ENCODE measurements at regions not wholly inside any gene's neighbourhood (a gene's known extent, or its start where the extent isn't known, plus 50 kb on each side); places are given as distances from the start of the nearest gene placed in this dataset.
A peak's percentile ranks its signal among the peaks of the same experiment; 100 is the strongest.

DNA sequence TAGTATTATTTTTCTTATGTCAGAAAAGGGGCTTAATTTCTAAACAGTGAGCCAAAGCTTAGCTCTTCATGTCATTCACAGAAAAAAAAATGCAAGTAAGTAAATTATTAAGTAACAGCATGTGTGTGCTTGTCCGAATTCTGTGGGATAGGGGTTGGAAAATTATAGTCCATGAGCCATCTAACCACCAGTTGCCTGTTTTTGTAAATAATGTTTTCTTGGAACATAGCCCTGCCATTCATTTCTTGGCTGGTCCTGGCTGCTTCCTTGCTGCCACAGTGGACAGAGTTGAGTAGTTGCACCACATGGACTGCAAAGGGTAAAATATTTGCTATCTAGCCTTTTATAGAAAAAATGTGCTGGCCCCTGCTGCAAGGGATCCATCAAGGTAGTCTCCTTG, 513.7 kb upstream of the WWC1 start:
- DNase-seq: no peak

DNA sequence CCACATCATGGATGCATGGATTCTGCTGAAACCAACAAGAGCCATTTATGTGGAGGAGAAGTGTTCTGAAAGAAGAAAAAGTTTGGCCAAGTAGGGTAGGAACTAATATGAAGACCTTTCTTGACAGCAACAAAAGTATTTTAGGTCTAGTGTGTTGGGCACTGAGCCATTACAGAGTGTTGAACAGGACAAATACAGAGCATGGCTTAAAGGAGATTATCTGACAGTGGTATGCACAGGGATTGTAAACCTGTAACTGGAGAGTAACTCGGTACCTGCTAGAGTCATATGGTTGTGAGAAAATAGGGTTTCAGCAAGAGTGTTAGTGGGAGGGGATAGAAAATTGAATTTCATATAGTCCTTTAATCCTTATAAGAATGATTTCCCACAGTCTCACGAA, 513.2 kb upstream of the WWC1 start:
- no peak for DNase-seq

DNA sequence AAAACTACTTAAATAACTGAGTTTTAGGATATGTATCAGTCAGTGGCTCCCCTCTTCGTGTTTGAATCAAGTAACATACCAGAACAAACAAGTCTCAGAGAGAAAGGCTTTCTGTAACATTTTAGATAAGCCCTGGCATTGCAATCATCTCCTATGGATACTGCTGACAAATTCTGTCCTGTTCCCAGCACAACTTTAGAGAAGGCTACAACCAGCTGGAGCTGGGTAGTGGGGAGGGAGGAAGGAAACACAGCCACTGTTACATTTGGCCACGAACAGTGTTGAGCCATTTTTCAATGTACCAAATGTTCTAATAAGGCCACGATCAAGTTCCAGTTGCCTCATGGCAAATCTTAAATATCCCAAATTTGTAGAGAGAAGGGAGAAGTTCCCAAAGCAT, 511.8 kb upstream of the WWC1 start:
- DNase-seq: no peak

DNA sequence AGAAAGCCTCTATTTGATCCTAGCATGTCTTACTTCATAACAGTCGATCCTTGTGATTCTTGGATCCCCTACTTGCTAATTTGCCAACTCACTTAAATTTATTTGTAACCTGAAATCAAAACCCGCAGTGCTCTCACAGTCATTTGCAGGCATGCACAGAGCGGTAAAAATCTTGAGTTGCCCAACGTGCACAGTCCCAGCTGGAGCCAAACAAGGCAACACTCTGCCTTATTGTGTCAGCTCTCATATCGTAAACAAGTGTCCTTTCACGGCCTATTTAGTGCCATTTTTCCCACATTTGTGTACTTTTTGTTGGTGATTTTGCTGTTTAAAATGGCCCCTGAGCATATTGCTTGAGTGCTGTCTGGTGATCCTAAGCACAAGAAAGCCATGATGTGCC, 511.3 kb upstream of the WWC1 start:
- no peak for DNase-seq

DNA sequence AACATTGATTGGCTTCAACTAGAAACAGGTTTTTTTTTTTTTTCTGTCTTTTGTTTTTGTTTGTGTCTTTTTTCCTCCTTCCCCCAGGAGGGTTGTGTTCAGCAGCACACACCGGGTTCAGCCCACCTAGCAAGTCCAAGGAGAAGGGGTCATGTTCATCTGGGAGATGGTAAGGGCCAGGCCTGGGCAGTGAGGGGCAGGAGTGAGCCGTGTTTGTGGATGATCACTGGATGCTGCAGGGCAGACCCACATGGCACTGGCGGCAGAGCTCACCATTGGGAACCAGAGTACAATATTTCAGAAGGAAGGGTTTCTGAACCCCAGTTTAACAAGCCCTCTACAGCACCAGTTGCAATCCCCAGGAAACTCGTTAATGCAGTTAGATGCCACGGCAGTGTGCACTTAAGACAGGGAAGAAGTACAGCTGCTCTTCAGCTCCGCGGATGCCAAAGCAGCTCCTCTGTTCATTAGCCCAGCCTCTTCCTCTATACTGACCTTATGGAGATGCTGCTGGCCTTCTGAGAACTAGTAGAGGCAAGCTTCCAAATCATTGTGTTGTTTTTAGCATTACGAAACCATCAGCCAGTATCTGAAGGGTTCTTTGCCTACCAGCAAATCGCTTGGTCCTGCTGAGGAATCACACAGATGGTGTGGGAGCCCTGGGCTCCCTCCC, 508.2 kb upstream of the WWC1 start:
- DNase-seq: no peak

DNA sequence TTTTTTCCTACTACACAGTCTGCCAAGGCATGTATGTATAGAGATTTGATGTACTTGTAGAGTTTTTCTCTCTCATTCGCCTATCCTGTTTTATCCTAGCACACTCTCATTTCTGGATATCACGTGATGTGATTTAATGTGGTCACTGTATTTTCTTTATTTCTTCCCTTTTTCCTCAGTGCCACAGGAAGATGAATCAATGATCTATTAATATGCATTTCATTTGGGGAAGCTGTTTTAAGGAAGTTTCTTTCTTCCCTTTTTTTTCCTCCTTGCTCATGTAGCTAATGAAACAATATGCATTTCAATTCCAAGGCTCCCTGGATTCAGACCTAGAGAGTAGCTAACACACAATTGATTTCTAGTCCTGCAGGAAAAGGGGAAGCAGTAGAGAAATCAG, 506.3 kb upstream of the WWC1 start:
- DNase-seq: no peak

DNA sequence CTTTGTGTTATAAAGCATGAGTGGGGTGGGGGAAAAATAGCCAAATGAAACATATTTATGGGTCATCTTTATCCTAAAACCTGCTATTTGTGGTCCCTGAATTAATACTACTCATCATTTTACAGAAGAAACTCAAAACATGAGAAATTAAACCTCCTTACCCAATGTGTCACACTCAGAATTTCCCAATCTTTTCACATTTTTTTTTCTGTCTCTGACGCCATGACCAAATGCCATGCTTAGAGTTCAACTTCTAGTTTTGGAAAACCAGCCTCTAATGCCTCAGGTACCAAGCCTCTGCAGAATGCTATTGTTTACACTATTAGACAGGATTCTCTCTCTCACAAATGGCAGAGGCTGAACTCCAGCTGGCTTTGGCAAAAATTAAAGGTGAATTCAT, 505.5 kb upstream of the WWC1 start:
- no peak for DNase-seq

DNA sequence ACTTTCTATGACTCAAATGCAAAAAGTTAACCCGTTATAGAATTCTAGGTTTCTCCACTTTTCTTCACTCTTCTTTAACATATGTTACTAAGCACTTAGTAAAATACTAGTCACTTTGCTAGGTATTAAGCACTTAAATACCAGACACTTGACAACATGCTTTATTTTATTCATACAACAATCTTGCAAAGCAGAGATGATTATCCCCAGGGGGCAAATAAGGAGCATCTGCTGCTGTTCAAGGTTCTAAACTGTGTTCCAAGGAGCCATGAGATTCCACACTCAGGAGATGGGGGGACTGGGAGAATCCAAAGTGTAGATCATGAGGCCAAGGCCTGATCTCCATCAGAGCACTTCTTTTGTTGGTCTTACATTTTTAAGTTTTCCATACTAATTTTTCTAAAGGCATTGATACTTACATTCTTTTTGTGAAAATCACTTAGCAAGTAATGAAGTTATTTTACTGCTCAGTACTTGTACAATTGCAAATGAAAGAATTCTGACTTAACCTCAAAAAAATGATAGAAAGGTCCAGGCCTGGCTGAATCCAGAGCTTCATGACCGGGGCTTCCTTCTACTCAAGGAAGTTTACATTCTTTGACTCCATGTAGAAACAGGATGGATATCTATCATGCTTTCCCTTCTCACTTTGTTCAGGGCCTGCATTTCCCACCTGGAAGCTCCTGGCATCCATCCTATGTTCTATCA, 504.4 kb upstream of the WWC1 start:
- DNase-seq: no peak

DNA sequence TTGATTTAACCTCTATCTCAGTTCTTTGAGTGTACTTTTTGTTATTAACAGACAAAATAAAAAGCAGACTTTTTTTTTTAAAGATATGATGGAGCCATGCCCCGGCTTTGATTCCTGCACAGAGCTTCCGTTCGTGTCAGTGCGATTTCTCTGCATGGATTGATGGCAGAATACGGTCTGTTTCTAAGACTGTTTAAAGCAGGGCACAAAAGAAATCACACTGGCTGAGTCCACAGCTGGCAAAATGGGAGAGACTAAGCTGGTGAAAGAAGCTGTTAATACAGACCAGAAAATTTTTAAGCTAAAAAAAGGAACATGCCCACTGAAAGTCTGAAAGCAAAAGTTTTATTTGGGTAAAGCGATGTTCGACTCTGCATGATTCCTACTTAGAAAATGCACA, 501.4 kb upstream of the WWC1 start:
- DNase-seq: no peak

DNA sequence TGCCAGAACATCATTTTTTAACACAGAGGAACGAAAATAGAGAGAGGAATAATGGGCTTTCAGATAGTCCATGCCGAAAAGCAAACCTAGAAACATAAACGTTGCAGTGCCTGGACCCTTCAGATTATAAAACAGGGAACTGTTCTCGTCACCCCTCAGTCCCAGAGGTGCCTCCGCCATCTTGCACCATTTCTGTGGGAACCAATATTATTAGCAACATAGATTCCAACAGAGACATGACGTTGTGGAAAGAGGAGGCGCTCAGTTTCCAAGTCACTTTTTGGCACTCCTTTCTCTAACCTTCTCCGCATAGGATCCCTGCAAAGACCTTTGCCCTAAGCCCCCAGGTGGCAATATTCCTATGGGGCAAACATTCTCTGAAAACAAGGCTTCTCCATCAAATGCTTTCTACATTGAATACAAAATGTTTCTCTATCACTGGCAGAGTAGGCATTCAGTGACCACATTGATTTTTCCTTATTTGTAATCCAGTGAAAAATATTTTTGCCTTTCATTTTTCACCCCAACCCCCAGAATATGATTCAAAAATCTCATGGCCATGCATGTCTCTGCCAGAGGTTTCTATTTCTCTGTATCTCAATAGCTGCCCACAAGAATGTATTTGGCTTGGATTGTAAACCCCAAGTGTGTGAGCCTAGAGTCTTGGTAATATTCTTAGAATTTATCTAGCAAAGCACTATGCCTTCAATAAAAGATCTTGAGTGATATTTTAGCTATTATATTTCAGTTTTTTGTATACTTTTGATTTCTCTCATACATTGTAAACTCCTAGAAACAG, 500.8 kb upstream of the WWC1 start:
- no peak for DNase-seq

DNA sequence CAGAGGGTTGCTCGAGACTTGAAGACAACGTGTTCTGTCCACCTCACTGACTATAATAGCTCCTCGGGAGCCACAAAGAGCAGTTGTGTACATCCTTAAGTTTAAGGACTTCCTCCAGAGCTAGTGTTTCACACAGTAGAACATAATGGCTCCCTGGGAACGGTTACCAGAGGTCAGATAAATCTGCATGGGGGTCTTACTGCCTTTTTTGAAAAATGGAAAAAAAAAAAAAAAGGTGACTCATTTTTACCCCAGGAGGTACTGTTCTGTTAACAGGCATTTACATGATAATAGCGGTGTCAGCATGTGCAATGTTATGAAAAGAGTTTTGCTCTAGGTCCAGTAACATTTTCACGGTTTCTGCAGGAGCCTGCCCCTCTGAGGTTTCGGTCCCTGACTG, 498.9 kb upstream of the WWC1 start:
- no peak for DNase-seq

DNA sequence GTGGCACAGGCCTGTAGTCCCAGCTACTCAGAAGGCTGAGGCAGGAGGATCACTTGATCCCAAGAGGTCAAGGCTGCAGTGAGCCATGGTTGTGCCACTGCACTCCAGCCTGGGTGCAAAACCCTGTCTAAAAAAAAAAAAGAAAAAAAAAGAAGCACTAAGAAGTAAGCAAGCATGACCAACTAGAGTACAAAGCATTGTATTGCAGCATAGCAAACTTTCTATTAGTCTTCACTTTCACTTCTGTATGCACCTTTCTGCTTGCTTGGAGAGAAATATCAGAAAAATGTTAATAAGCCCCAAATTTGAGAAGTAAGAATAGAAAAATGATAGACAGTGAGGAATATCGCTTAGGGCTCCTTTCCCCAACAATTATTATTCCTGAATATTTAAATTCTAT, 497.7 kb upstream of the WWC1 start:
- DNase-seq: no peak

DNA sequence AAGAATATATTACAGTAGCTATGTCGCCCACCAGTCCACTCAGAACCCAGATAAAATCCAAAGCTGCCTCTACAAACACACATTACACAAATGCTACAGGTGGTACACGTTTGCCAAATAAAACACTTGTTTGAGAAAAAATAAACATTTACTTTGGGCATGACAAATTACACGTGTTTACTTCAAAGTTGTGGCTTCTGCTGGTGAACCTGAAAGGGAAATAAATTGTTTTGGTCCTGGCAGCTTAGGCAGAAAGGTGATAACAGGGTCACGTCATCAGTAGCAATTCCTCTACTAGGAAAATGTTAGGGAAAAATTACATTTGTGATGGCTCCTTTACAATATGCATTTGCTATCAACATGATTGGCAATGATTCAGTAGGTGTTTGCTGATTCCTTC, 497.3 kb upstream of the WWC1 start:
- DNase-seq: no peak

DNA sequence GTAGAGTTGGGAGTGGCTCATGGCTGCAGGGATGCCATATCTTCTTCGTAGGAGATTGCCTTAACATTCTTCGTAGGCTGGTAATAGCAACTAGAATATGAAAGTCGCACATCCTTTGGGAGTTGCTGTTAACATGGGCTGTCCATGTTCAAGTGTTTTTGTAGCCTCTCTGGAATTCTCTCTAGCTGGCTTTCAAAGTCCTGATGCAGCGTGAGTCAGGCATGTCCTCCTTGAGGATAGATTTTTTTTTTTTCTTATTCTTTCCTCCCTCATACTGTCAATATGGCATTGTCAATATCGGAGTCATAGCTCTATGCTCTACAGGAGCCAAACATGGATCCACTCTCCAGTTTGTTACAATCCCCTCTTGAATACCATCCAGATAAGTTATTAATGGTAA, 494.8 kb upstream of the WWC1 start:
- no peak for DNase-seq

DNA sequence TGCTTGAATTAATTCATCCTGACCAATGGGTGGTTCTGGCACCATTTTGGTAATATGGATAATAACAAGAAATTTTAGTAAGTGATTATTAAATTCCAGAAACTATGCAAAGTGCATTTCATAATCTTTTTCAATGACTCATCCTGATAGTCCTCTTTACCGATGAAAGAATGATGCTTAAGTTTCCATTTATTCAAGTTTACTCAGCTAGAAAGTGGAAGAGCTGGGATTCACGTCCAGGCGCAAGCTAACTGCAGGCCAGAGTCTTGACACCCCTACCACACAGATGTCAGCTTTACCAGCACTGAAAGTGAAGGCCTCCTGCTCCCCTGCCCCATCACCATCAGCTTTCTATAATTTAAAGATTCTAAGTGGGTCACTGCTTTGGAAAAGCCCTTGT, 493.5 kb upstream of the WWC1 start:
- DNase-seq: no peak

DNA sequence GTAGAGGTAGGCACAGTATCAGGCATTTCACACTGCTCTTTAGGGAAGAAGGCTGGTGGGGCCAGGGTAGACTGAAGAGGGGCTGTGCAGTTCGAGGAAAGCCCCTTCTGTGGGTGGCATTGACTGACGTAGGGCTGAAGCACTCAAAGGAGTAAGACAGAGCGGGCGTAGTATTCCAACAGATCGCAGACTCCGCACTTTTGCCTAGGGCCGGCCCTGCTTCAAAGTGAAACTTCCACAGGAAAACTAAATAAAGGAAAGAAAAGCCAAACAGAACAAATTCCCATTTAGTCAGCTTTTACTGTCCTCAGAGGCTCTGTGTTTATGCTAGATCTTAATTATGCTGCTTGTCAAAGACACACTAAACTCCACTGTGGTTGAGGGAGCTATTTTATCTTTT, 493.0 kb upstream of the WWC1 start:
- DNase-seq: peak; percentile 67

DNA sequence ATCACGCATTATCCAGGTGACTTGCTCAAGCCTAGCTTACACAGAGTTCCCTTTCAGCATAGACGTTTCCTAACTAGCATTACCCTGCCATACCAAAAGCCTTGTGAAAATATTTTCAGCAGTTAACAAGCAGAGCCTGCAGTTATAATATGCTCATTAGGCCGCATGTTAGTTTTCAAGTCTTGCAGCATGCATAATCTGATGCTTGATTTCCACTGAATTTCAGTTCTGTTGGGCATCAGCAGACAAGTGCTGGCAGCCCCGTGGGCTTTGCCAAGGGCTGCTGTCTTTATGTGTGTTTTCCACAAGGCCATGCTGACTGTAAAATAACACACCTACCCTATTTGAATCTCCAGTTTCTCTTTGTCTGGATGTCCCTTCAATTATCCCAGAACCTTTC, 491.0 kb upstream of the WWC1 start:
- no peak for DNase-seq

DNA sequence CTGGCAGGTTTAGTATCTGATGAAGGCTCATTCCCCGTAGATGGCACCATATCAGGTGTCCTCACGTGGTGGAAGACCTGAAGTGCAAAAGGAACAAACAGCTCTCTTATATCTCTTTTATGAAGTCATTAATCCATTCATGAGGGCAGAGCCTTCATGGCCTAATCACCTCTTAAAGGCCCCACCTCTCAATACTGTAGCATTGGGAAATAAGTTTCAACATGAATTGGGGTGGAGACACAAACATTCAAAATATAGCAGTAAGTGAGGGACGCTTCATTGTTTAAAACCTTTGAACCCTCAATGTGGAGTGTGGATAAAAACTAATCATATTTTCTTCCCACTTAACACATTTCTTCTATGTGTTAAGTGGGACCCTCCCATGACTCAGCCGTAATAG, 489.4 kb upstream of the WWC1 start:
- no peak for DNase-seq

DNA sequence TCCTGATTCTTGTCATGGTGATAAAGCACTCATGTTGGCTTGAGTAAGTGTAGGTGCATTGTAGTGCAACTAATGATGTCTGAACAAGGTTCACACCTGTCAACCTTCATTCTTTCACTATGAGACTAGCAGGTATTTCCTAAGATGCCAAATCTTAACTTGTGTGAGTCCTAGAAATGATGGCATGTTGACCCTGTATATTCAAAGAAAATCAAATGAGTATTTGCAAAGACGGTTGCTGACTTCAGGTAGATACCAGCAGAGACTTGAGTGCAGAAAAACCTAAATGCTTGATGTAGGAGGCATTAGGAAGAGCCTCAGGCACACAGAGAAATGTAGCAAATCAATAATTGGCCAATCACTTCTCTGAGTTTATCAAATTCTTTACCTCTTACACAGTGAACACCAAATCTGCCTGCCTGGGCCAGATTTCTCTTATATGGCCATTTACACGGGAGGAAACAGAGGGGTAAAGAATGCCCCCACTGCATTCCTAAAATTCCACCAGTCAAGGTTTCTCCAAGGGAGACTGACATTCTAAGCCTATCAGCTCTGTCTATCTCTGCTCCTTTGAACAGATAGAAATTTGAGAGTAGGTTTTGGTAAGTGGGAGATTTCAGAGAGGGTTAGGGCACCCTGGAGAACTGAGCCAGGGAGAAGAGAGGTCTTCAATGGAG, 488.6 kb upstream of the WWC1 start:
- peak; percentile 92 for DNase-seq

DNA sequence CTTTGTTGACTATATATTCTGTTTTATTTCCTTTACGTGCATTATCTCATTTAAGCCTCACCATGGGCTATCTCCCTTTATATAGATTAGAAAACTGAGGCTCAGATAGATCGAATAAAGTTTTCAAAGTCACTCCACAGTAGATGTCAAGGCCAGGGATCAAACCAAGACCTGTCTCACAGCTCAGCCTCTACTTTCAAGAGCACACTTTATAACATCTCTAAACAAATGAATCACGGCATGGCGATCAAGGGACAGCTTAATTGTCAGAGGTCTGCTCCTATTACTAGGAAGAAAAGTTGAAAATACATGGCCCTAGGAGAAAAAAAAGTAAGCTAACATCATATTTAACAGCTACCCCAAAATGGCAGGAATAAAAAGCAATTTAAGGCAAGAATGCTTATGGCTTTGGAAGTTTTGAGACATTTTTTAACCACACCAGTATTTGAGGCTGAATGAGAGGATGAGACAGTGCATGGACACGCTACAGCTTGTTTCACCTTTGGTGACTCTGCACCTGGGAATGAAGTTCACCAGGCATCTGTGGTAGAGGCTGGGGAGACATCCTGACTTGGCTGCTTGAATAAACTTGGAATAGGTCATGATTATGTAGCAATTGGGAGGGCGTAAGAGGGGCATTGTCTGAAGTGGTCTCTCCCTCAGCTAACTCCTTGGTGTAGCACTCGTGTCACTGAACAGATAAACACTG, 486.8 kb upstream of the WWC1 start:
- DNase-seq: no peak

DNA sequence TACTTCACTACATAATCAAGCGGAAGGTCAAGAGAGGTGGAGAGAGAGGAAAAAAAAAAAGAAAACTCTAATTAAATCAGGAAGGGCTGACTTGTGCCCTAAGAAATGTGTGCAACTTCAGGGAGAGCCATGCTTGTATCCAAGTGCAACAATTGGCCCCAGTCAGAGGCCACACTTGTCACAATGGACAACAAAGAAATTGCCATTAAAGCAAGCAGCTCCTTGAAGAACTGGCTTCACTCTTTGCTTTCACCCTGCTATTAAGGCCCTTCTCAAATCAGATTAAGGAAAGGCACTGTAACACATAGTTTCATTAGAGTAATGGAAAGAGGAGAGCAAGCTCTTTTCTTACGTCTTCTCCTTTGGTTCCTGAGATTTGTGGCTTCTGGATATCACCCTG, 480.9 kb upstream of the WWC1 start:
- no peak for DNase-seq

DNA sequence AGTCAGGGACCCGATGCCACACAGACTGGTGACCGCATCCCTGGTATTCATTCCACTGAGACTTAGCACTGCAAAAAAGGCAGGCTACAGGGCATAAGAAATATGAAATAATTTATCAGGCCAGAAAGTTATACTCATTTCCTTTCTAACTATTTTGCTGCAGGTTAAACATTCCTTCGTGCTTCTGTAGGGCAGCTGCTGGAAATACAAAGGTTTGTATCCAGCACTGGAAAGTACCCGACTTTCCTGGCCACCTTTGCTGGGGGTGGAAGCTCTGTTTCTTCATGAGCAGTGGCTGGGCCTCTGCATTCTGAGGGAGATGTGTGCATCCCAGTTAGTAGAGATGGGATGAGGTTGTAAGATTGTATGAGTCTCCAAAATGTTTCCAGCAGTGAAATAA, 478.6 kb upstream of the WWC1 start:
- no peak for DNase-seq

DNA sequence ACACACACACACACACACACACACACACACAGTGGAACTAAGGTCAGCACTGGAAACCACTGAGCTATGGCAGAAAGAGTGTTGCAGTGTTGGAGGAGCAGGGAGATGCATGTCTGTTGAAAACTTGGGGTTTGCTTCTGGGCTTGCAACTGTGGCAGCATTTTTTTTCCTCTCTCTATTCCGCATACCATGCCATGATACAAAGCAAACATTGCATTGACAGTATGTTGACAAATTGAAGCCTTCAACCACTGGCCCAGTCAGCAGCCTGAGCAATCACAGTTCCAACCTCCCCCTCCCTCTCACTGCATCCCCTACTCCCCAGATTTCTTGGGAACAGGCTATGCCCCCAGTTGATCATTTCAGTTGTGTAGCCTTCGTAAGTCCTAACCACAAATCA, 478.1 kb upstream of the WWC1 start:
- DNase-seq: no peak

Data from islet precursor cell (in vitro differentiated cells).